HG03442 (cell line): ENCODE measurements at regions not wholly inside any gene's neighbourhood (a gene's known extent, or its start where the extent isn't known, plus 50 kb on each side); places are given as distances from the start of the nearest gene placed in this dataset.

Source experiments
- ATAC-seq: cut with Tn5 transposase; IDR thresholded peaks from one replicate; pipeline ENCODE4 v1.9.1; 2021; ENCODE audit warnings: mild to moderate bottlenecking, moderate library complexity; ENCODE audit not compliant: unreplicated experiment

GRCh38 chr13:107078229-107078765, 510.4 kb upstream of the ARGLU1 start:
- no peak for ATAC-seq

GRCh38 chr13:107076801-107077200, 508.9 kb upstream of the ARGLU1 start:
- no peak for ATAC-seq

GRCh38 chr13:107075576-107075975, 507.6 kb upstream of the ARGLU1 start:
- ATAC-seq = no peak

GRCh38 chr13:107070792-107071191, 502.9 kb upstream of the ARGLU1 start:
- ATAC-seq = no peak

GRCh38 chr13:107069108-107069776, 501.3 kb upstream of the ARGLU1 start:
- ATAC-seq = no peak

GRCh38 chr13:107067381-107067780, 499.4 kb upstream of the ARGLU1 start:
- ATAC-seq = no peak

- ATAC-seq = no peak
These were observed 498.4 kb upstream of the ARGLU1 start for GRCh38 chr13:107066355-107066754.

GRCh38 chr13:107065036-107065435, 497.1 kb upstream of the ARGLU1 start:
- no peak for ATAC-seq

GRCh38 chr13:107057028-107057631, 489.2 kb upstream of the ARGLU1 start:
- ATAC-seq = no peak

- no peak for ATAC-seq
These were observed 475.4 kb upstream of the ARGLU1 start for GRCh38 chr13:107043021-107043956.

- no peak for ATAC-seq
These were observed 467.8 kb upstream of the ARGLU1 start for GRCh38 chr13:107035778-107036177.

GRCh38 chr13:107035186-107035585, 467.2 kb upstream of the ARGLU1 start:
- no peak for ATAC-seq

GRCh38 chr13:107034236-107034872, 466.4 kb upstream of the ARGLU1 start:
- ATAC-seq = no peak

- no peak for ATAC-seq
These were observed 463.8 kb upstream of the ARGLU1 start for GRCh38 chr13:107031716-107032115.

- ATAC-seq = no peak
These were observed 460.8 kb upstream of the ARGLU1 start for GRCh38 chr13:107028751-107029150.

- ATAC-seq = no peak
These were observed 458.1 kb upstream of the ARGLU1 start for GRCh38 chr13:107025991-107026390.

- no peak for ATAC-seq
These were observed 455.4 kb upstream of the ARGLU1 start for GRCh38 chr13:107023335-107023734.

GRCh38 chr13:107020393-107020792, 452.5 kb upstream of the ARGLU1 start:
- no peak for ATAC-seq

GRCh38 chr13:107018285-107018684, 450.3 kb upstream of the ARGLU1 start:
- no peak for ATAC-seq

- ATAC-seq = no peak
These were observed 438.7 kb upstream of the ARGLU1 start for GRCh38 chr13:107006661-107007060.

- no peak for ATAC-seq
These were observed 437.6 kb upstream of the ARGLU1 start for GRCh38 chr13:107005577-107005976.
